WTC11 (cell line): ENCODE measurements at regions not wholly inside any gene's neighbourhood (a gene's known extent, or its start where the extent isn't known, plus 50 kb on each side); places are given as distances from the start of the nearest gene placed in this dataset.

Experiments used
- ATAC-seq: fragments of 200-7000 bp; cut with Tn5 transposase; 2 replicates; pipeline ENCODE4 v1.10.0; 2021; ENCODE audit warnings: mild to moderate bottlenecking, moderate library complexity
- CTCF ChIA-PET: fragments of 300-600 bp; sonication (Branson Sonifier 250); formaldehyde crosslinking; loops from one replicate; lab custom pipeline; 2021; ENCODE audit warnings: antibody characterized with exemption; lab: Charles Lee
- POLR2A ChIA-PET: fragments of 350-600 bp; sonication (Branson Sonifier 250); formaldehyde crosslinking; loops from one replicate; lab custom pipeline; 2021; ENCODE audit warnings: antibody characterized with exemption; lab: Charles Lee
- DNase-seq: peaks from one replicate; pipeline ENCODE4 v3.0.0; 2021; ENCODE audit warnings: low spot score
- H3K27ac Mint-ChIP-seq: 2 replicates; pipeline ENCODE4 v1.8.0; 2021; ENCODE audit warnings: mixed read lengths
- H3K27me3 Mint-ChIP-seq: 2 replicates; pipeline ENCODE4 v1.8.0; 2021; ENCODE audit warnings: low read depth, mild to moderate bottlenecking, moderate library complexity, mixed read lengths
- H3K36me3 Mint-ChIP-seq: 2 replicates; pipeline ENCODE4 v1.8.0; 2021; ENCODE audit warnings: mixed read lengths
- H3K4me1 Mint-ChIP-seq: 2 replicates; pipeline ENCODE4 v1.8.0; 2022; ENCODE audit warnings: mixed read lengths
- H3K4me3 Mint-ChIP-seq: 2 replicates; pipeline ENCODE4 v1.8.0; 2021; ENCODE audit warnings: mild to moderate bottlenecking, moderate library complexity, mixed read lengths
- H3K9me3 Mint-ChIP-seq: 2 replicates; pipeline ENCODE4 v1.8.0; 2021; ENCODE audit warnings: mixed read lengths
- ARID4B ChIP-seq: sonication (generic); formaldehyde crosslinking; IDR thresholded peaks from 2 replicates; pipeline ENCODE4 v1.8.0; 2023; ENCODE audit warnings: missing genetic modification reagents, mild to moderate bottlenecking, borderline replicate concordance
- ATF2 ChIP-seq: sonication (generic); formaldehyde crosslinking; IDR thresholded peaks from 2 replicates; pipeline ENCODE4 v1.8.1; 2022; ENCODE audit warnings: low read depth, missing genetic modification reagents, borderline replicate concordance
- CBFB ChIP-seq: sonication (generic); formaldehyde crosslinking; IDR thresholded peaks from 2 replicates; pipeline ENCODE4 v1.8.1; 2022; ENCODE audit warnings: mild to moderate bottlenecking, low read depth, missing genetic modification reagents
- CDX4 ChIP-seq: fragments of 250-450 bp; sonication (Bioruptor Pico); IDR thresholded peaks from 2 replicates; pipeline ENCODE4 v1.9.0; 2021; ENCODE audit warnings: moderate library complexity, mild to moderate bottlenecking, inconsistent platforms, borderline replicate concordance
- CREB1 ChIP-seq: sonication (generic); formaldehyde crosslinking; IDR thresholded peaks from 2 replicates; pipeline ENCODE4 v1.8.0; 2023; ENCODE audit warnings: mild to moderate bottlenecking, missing genetic modification reagents
- CREM ChIP-seq: sonication (generic); formaldehyde crosslinking; IDR thresholded peaks from 2 replicates; pipeline ENCODE4 v1.8.1; 2022; ENCODE audit warnings: mild to moderate bottlenecking, missing genetic modification reagents, moderate library complexity
- GABPB1 ChIP-seq: sonication (generic); formaldehyde crosslinking; IDR thresholded peaks from 2 replicates; pipeline ENCODE4 v1.8.1; 2023; ENCODE audit warnings: mild to moderate bottlenecking, missing genetic modification reagents
- GRHL2 ChIP-seq: fragments of 250-450 bp; sonication (Bioruptor Pico); IDR thresholded peaks from 2 replicates; pipeline ENCODE4 v1.8.0; 2022; ENCODE audit warnings: mild to moderate bottlenecking, moderate library complexity; ENCODE audit not compliant: insufficient replicate concordance, severe bottlenecking
- IRF1 ChIP-seq: sonication (generic); formaldehyde crosslinking; IDR thresholded peaks from 2 replicates; pipeline ENCODE4 v1.8.0; 2023; ENCODE audit warnings: missing genetic modification reagents
- JUN ChIP-seq: sonication (generic); formaldehyde crosslinking; IDR thresholded peaks from 2 replicates; pipeline ENCODE4 v1.8.0; 2023; ENCODE audit warnings: mild to moderate bottlenecking, missing genetic modification reagents
- MAX ChIP-seq: sonication (generic); formaldehyde crosslinking; IDR thresholded peaks from 2 replicates; pipeline ENCODE4 v1.8.0; 2022; ENCODE audit warnings: mild to moderate bottlenecking, missing genetic modification reagents
- NR1H2 ChIP-seq: sonication (generic); formaldehyde crosslinking; IDR thresholded peaks from 2 replicates; pipeline ENCODE4 v1.9.0; 2021; ENCODE audit warnings: mild to moderate bottlenecking, moderate library complexity, missing genetic modification reagents
- OVOL2 ChIP-seq: fragments of 250-450 bp; sonication (Bioruptor Pico); IDR thresholded peaks from 2 replicates; pipeline ENCODE4 v1.9.0; 2021; ENCODE audit warnings: mild to moderate bottlenecking, borderline replicate concordance
- SOX15 ChIP-seq: fragments of 250-450 bp; sonication (Bioruptor Pico); IDR thresholded peaks from 2 replicates; pipeline ENCODE4 v1.9.0; 2021; ENCODE audit warnings: mild to moderate bottlenecking
- TEAD1 ChIP-seq: sonication (generic); formaldehyde crosslinking; IDR thresholded peaks from 2 replicates; pipeline ENCODE4 v1.8.0; 2022; ENCODE audit warnings: mild to moderate bottlenecking, missing genetic modification reagents
- USF2 ChIP-seq: sonication (generic); formaldehyde crosslinking; IDR thresholded peaks from 2 replicates; pipeline ENCODE4 v1.8.1; 2023; ENCODE audit warnings: mild to moderate bottlenecking, missing genetic modification reagents, moderate library complexity
- ZBTB21 ChIP-seq: sonication (generic); formaldehyde crosslinking; IDR thresholded peaks from 2 replicates; pipeline ENCODE4 v1.8.1; 2023; ENCODE audit warnings: mild to moderate bottlenecking, missing genetic modification reagents, borderline replicate concordance
- ZNF317 ChIP-seq: sonication (generic); formaldehyde crosslinking; IDR thresholded peaks from 2 replicates; pipeline ENCODE4 v1.8.1; 2023; ENCODE audit warnings: low read depth, mild to moderate bottlenecking, moderate library complexity, missing genetic modification reagents, borderline replicate concordance
- ZNF396 ChIP-seq: fragments of 250-450 bp; sonication (Bioruptor Pico); IDR thresholded peaks from 2 replicates; pipeline ENCODE4 v1.8.0; 2021; ENCODE audit warnings: mild to moderate bottlenecking, moderate library complexity, borderline replicate concordance
- ZNF671 ChIP-seq: fragments of 250-450 bp; sonication (Bioruptor Pico); IDR thresholded peaks from 2 replicates; pipeline ENCODE4 v1.8.0; 2021; ENCODE audit warnings: mild to moderate bottlenecking

GRCh38 chr19:56934438-56935090 is 94.0 kb upstream of the PEG3 start:
- ChIA-PET CTCF (no interaction called here), POLR2A (no interaction called here)
- H3K4me1 Mint-ChIP-seq = no peaks in the 10 kb centered on the region
- no peak for ATAC-seq
- no peak overlapping the region for H3K27ac Mint-ChIP-seq
- peaks cover 84% of the 10 kb centered on the region for H3K9me3 Mint-ChIP-seq
- no peak overlapping the region for H3K4me3 Mint-ChIP-seq
- H3K36me3 Mint-ChIP-seq = peaks cover 76% of the 10 kb centered on the region
- TF ChIP-seq ARID4B (CRISPR knock-in tag) (no peak), GABPB1 (CRISPR knock-in tag) (peak; percentile 92)
- no peak for DNase-seq
- peaks cover 23% of the 10 kb centered on the region for H3K27me3 Mint-ChIP-seq

GRCh38 chr19:56939951-56940350 is 99.4 kb upstream of the PEG3 start:
- peaks cover 65% of the 10 kb centered on the region for H3K36me3 Mint-ChIP-seq
- POLR2A ChIA-PET = no interaction called here
- no peak overlapping the region for H3K4me3 Mint-ChIP-seq
- ATAC-seq (no peak), DNase-seq (no peak)
- TF ChIP-seq CREM (no peak), OVOL2 (CRISPR knock-in tag) (no peak), CREB1 (CRISPR knock-in tag) (no peak), ARID4B (CRISPR knock-in tag) (no peak), CBFB (CRISPR knock-in tag) (no peak), SOX15 (CRISPR knock-in tag) (no peak), ZNF396 (CRISPR knock-in tag) (no peak), IRF1 (CRISPR knock-in tag) (no peak), USF2 (CRISPR knock-in tag) (no peak), MAX (CRISPR knock-in tag) (no peak), ZNF671 (CRISPR knock-in tag) (no peak), CDX4 (CRISPR knock-in tag) (no peak), JUN (CRISPR knock-in tag) (no peak), ATF2 (CRISPR knock-in tag) (no peak), ZBTB21 (CRISPR knock-in tag) (no peak), TEAD1 (CRISPR knock-in tag) (no peak), NR1H2 (CRISPR knock-in tag) (no peak), ZNF317 (CRISPR knock-in tag) (no peak), GRHL2 (CRISPR knock-in tag) (no peak)
- H3K27me3 Mint-ChIP-seq = peaks cover 17% of the 10 kb centered on the region
- CTCF ChIA-PET = no interaction called here
- no peak overlapping the region for H3K27ac Mint-ChIP-seq
- no peaks in the 10 kb centered on the region for H3K4me1 Mint-ChIP-seq
- peaks cover 75% of the 10 kb centered on the region for H3K9me3 Mint-ChIP-seq
